DND-41 (cell line): ENCODE measurements at regions not wholly inside any gene's neighbourhood (a gene's known extent, or its start where the extent isn't known, plus 50 kb on each side); places are given as distances from the start of the nearest gene placed in this dataset.

Experiments
- ATAC-seq: fragments of 200-7000 bp; cut with Tn5 transposase; 3 replicates; pipeline ENCODE4 v1.9.1; 2021; ENCODE audit warnings: low read depth; ENCODE audit not compliant: insufficient read depth
- DNase-seq: peaks from one replicate; pipeline ENCODE4 v3.0.0-alpha.2; 2020
- H2AFZ ChIP-seq: 2 replicates; pipeline ENCODE4 v1.6.0; 2012; ENCODE audit warnings: low read depth, low read length
- H3K27ac ChIP-seq: 2 replicates; pipeline ENCODE4 v1.5.1; 2012; ENCODE audit warnings: low read length, inconsistent platforms
- H3K27me3 ChIP-seq: fragments of 200-600 bp; sonication (generic); 2 replicates; pipeline ENCODE4 v1.6.0; 2012; ENCODE audit warnings: low read length, mild to moderate bottlenecking, inconsistent platforms; ENCODE audit not compliant: insufficient read depth, poor library complexity
- H3K36me3 ChIP-seq: 2 replicates; pipeline ENCODE4 v1.5.1; 2012; ENCODE audit warnings: low read length, inconsistent platforms; ENCODE audit not compliant: insufficient read depth
- H3K4me1 ChIP-seq: 2 replicates; pipeline ENCODE4 v1.5.1; 2012; ENCODE audit warnings: mild to moderate bottlenecking, low read length; ENCODE audit not compliant: insufficient read depth
- H3K4me2 ChIP-seq: 2 replicates; pipeline ENCODE4 v1.6.0; 2012; ENCODE audit warnings: mild to moderate bottlenecking, moderate library complexity, low read length, inconsistent platforms; ENCODE audit not compliant: insufficient read depth
- H3K4me3 ChIP-seq, 2 experiments: fragments of 200-600 bp in 1 of 2; shearing (Covaris generic) in 1 of 2; 2 replicates each; pipeline ENCODE4 v1.5.1; 2012 to 2016; ENCODE audit warnings: inconsistent platforms in 2 of 2, low read length in 2 of 2, mild to moderate bottlenecking in 2 of 2, low read depth in 1 of 2, moderate library complexity in 1 of 2
- H3K79me2 ChIP-seq: 2 replicates; pipeline ENCODE4 v1.6.0; 2012; ENCODE audit warnings: low read length, inconsistent platforms; ENCODE audit not compliant: insufficient read depth
- H3K9ac ChIP-seq: 2 replicates; pipeline ENCODE4 v1.6.0; 2012; ENCODE audit warnings: low read depth, mild to moderate bottlenecking, inconsistent platforms, low read length, moderate library complexity
- H3K9me3 ChIP-seq: 2 replicates; pipeline ENCODE4 v1.5.1; 2012; ENCODE audit warnings: low read length, moderate library complexity, mild to moderate bottlenecking, inconsistent platforms; ENCODE audit not compliant: insufficient read depth, severe bottlenecking
- H4K20me1 ChIP-seq: 2 replicates; pipeline ENCODE4 v1.6.0; 2012; ENCODE audit warnings: low read length; ENCODE audit not compliant: insufficient read depth
- CTCF ChIP-seq: IDR thresholded peaks from 2 replicates; pipeline ENCODE4 v1.5.1; 2012; ENCODE audit warnings: borderline replicate concordance, low read length, moderate library complexity, mild to moderate bottlenecking; ENCODE audit not compliant: poor library complexity, severe bottlenecking; ENCODE audit errors: extremely low read depth
- EZH2 ChIP-seq: IDR thresholded peaks from 3 replicates; pipeline ENCODE4 v1.6.1; 2012; ENCODE audit warnings: borderline replicate concordance, low read depth, mild to moderate bottlenecking, moderate library complexity, low read length, inconsistent platforms; ENCODE audit not compliant: severe bottlenecking

GRCh38 chr6:9795880-9796279 lies 619.0 kb downstream of the TFAP2A start:
- Histone ChIP-seq H3K27ac (no peak overlapping the region), H3K4me3 (no peak overlapping the region), H3K27me3 (no peaks in the 10 kb centered on the region), H3K4me1 (no peaks in the 10 kb centered on the region), H3K36me3 (no peaks in the 10 kb centered on the region), H3K4me2 (no peak overlapping the region), H3K9ac (no peak overlapping the region), H4K20me1 (no peaks in the 10 kb centered on the region), H3K9me3 (no peaks in the 10 kb centered on the region), H2AFZ (no peak overlapping the region), H3K79me2 (no peaks in the 10 kb centered on the region)
- no peak for ATAC-seq
- TF ChIP-seq EZH2 = no peak
- no peak for TF ChIP-seq CTCF
- DNase-seq = no peak

GRCh38 chr6:9789201-9789600 lies 625.7 kb downstream of the TFAP2A start:
- H3K4me1 ChIP-seq = no peaks in the 10 kb centered on the region
- no peak for DNase-seq

GRCh38 chr6:9784786-9785185 lies 630.1 kb downstream of the TFAP2A start:
- no peak overlapping the region for H2AFZ ChIP-seq
- no peak overlapping the region for H3K27ac ChIP-seq
- no peak overlapping the region for H3K9ac ChIP-seq
- no peak overlapping the region for H3K4me3 ChIP-seq
- H3K4me1 ChIP-seq = no peaks in the 10 kb centered on the region
- ATAC-seq (no peak), DNase-seq (no peak)
- no peak overlapping the region for H3K4me2 ChIP-seq
- H4K20me1 ChIP-seq = no peaks in the 10 kb centered on the region
- H3K36me3 ChIP-seq = no peaks in the 10 kb centered on the region
- H3K79me2 ChIP-seq = no peaks in the 10 kb centered on the region
- TF ChIP-seq EZH2 = no peak
- no peak for TF ChIP-seq CTCF
- H3K9me3 ChIP-seq = no peaks in the 10 kb centered on the region
- no peaks in the 10 kb centered on the region for H3K27me3 ChIP-seq

More at GRCh38 chr6:9789201-9789600, 625.7 kb downstream of the TFAP2A start:
- Histone ChIP-seq H3K9me3 (no peaks in the 10 kb centered on the region), H3K4me3 (no peak overlapping the region), H3K79me2 (no peaks in the 10 kb centered on the region), H3K4me2 (no peak overlapping the region), H4K20me1 (no peaks in the 10 kb centered on the region), H3K9ac (no peak overlapping the region), H3K27ac (no peak overlapping the region), H3K27me3 (no peaks in the 10 kb centered on the region), H3K36me3 (no peaks in the 10 kb centered on the region), H2AFZ (no peak overlapping the region)
- ATAC-seq = no peak
- no peak for TF ChIP-seq EZH2

- H3K27me3 ChIP-seq = no peaks in the 10 kb centered on the region
- H2AFZ ChIP-seq = no peak overlapping the region
- DNase-seq = no peak
- H3K4me2 ChIP-seq = no peak overlapping the region
- H3K9ac ChIP-seq = no peak overlapping the region
- TF ChIP-seq CTCF (no peak), EZH2 (no peak)
- H3K9me3 ChIP-seq = no peaks in the 10 kb centered on the region
- no peaks in the 10 kb centered on the region for H3K4me1 ChIP-seq
- H3K27ac ChIP-seq = no peak overlapping the region
- no peaks in the 10 kb centered on the region for H3K79me2 ChIP-seq
- no peaks in the 10 kb centered on the region for H3K36me3 ChIP-seq
- H4K20me1 ChIP-seq = no peaks in the 10 kb centered on the region
- no peak overlapping the region for H3K4me3 ChIP-seq
- no peak for ATAC-seq
These were observed 631.3 kb downstream of the TFAP2A start for GRCh38 chr6:9783567-9783966.
